HepG2 (cell line): ENCODE measurements at regions not wholly inside any gene's neighbourhood (a gene's known extent, or its start where the extent isn't known, plus 50 kb on each side); places are given as distances from the start of the nearest gene placed in this dataset.

Experiments
- FOXK2 ChIP-seq: fragments of 450-650 bp; IDR thresholded peaks from 2 replicates; pipeline ENCODE4 v1.6.1; 2016
- HOXA5 ChIP-seq: sonication (generic); formaldehyde crosslinking; IDR thresholded peaks from 2 replicates; pipeline ENCODE4 v1.4.0; 2020; ENCODE audit warnings: missing genetic modification reagents
- POLR2AphosphoS5 ChIP-seq: IDR thresholded peaks from 2 replicates; pipeline ENCODE4 v1.6.1; 2012; ENCODE audit warnings: low read depth, low read length
- SRY ChIP-seq: sonication (generic); formaldehyde crosslinking; IDR thresholded peaks from 2 replicates; pipeline ENCODE4 v1.8.0; 2022; ENCODE audit warnings: mild to moderate bottlenecking, missing genetic modification reagents
- ZNF678 ChIP-seq: sonication (generic); formaldehyde crosslinking; IDR thresholded peaks from 2 replicates; pipeline ENCODE4 v1.4.0; 2020; ENCODE audit warnings: mild to moderate bottlenecking, missing genetic modification reagents
- TF ChIP-seq, protein P1 (sequence below): sonication (generic); formaldehyde crosslinking; IDR thresholded peaks from 2 replicates; pipeline ENCODE4 v1.5.0; 2020; ENCODE audit warnings: mild to moderate bottlenecking, missing genetic modification reagents, moderate library complexity

DNA sequence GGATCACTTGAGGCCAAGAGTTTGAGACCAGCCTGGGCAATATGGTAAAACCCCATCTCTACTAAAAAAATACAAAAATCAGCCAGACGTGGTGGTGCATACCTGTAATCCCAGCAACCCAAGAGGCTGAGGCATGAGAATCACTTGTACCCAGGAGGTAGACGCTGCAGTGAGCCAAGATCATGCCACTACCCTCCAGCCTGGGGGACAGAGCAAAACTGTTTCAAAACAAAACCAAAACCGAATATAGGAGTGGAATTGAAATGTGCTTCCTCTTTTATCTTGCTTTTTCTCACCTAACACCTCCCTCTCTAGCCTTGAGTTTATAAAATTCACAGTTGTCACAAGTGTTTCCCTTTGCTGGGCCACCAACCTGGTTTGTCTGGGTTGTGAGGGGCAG is 181.9 kb downstream of the PAH start:
- no peak for TF ChIP-seq SRY (CRISPR knock-in tag)
- no peak for TF ChIP-seq HOXA5 (CRISPR knock-in tag)
- TF ChIP-seq, protein P1, sequence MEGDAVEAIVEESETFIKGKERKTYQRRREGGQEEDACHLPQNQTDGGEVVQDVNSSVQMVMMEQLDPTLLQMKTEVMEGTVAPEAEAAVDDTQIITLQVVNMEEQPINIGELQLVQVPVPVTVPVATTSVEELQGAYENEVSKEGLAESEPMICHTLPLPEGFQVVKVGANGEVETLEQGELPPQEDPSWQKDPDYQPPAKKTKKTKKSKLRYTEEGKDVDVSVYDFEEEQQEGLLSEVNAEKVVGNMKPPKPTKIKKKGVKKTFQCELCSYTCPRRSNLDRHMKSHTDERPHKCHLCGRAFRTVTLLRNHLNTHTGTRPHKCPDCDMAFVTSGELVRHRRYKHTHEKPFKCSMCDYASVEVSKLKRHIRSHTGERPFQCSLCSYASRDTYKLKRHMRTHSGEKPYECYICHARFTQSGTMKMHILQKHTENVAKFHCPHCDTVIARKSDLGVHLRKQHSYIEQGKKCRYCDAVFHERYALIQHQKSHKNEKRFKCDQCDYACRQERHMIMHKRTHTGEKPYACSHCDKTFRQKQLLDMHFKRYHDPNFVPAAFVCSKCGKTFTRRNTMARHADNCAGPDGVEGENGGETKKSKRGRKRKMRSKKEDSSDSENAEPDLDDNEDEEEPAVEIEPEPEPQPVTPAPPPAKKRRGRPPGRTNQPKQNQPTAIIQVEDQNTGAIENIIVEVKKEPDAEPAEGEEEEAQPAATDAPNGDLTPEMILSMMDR (CRISPR knock-in tag) = no peak
- TF ChIP-seq ZNF678 = no peak
- TF ChIP-seq POLR2AphosphoS5 = no peak
- TF ChIP-seq FOXK2 = no peak
